KBM-7 (cell line): ENCODE measurements at regions not wholly inside any gene's neighbourhood (a gene's known extent, or its start where the extent isn't known, plus 50 kb on each side); places are given as distances from the start of the nearest gene placed in this dataset.
"Not testable (repeated sequence)": the region's sequence is repeated elsewhere in the genome, so short reads cannot be mapped to it uniquely, and the experiment has no call there.

Experiments
- DNase-seq: peaks from one replicate; pipeline ENCODE4 v3.0.0-alpha.2; 2015
- in situ Hi-C: fragments of 300-500 bp; cut with MboI; formaldehyde crosslinking; loops from 2 replicates; pipeline ENCODE4 v1.14.3; 2020; ENCODE audit warnings: low sequenced_read_pairs, low pct_unique_long_range_greater_than_20kb, mixed read lengths

GRCh38 chr3:165529451-165529850, 307.8 kb downstream of the BCHE start:
- no peak for DNase-seq
- in situ Hi-C loops, result no loop called here

- DNase-seq, result no peak
- in situ Hi-C loops, result no loop called here
Measured at GRCh38 chr3:165526367-165526766, 310.9 kb downstream of the BCHE start.

- in situ Hi-C loops, result no loop called here
- no peak for DNase-seq
Measured at GRCh38 chr3:165523801-165524200, 313.4 kb downstream of the BCHE start.

DNA sequence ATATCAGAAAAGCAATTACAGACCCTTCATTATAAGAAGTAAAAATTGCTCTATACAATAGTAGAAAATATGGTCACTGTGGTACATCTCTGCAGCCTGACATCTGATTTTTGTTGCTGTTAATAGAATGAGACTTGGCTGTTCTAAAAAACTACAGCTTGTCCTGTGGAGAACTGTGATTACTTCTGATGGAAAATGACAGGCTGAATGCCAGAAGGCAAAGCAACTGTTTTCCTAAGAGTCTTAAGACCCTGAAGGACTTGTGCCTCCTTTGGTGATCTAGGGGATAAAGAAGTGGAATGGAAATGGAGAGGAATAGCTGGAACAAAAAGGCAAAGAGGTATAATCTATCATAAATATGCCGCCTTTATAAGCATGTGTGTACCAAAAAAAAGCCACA, 314.8 kb downstream of the BCHE start:
- DNase-seq, result no peak
- in situ Hi-C loops, result no loop called here

DNA sequence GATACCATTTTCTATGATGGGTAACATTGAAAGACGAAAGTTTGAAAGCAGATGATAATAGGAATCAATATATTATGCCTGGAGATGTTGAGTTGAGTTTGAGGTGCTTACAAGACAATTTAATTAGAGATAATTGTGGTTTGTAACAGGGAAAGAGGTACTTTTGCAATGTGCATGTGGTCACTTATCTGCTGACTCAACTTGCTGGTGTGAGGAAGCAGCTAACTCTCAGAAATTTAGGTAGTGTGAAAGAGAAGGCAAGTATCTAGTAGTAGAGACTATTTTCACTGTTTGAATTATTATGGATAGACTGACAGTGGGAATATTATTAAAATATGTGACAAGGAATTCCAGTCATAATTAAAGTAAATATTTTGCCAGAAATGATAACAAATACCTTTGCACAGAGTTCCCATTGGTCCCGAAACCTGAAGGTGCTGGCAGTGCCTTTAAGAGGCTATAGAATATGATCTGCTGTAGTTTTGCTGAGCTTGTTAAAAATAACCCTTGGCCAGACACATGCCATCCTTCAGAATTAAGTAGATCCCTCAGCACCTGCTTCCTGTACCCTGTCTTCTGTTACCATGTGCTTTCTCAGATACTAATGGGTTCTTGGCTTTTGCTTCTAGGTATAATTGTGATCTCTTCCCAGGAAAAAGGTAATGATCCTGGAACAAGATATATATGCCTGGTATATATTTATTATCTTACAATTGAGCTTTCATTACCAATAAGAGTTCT, 315.9 kb downstream of the BCHE start:
- in situ Hi-C loops, result no loop called here
- DNase-seq, result no peak

DNA sequence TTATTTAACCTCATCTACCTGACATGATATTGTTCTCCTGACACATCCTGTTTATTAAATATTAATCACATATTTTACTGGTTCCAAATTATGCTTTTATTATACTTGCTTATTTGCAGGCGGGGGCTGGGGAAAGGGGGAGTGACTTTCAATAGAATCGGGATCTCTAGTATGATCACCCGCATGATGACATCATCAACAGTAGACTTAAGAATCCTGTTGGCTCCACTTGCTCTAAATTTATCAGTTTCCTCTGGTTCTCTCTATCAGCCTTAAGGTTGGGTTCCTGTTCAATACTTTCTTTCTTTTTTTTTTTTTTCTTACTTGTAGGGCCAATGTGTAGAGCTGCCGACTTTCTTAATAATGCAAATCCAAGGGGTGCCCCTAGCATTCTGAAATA, 317.5 kb downstream of the BCHE start:
- no peak for DNase-seq
- in situ Hi-C loops, result no loop called here

GRCh38 chr3:165518346-165518745, 318.9 kb downstream of the BCHE start:
- in situ Hi-C loops, result no loop called here
- DNase-seq, result no peak

DNA sequence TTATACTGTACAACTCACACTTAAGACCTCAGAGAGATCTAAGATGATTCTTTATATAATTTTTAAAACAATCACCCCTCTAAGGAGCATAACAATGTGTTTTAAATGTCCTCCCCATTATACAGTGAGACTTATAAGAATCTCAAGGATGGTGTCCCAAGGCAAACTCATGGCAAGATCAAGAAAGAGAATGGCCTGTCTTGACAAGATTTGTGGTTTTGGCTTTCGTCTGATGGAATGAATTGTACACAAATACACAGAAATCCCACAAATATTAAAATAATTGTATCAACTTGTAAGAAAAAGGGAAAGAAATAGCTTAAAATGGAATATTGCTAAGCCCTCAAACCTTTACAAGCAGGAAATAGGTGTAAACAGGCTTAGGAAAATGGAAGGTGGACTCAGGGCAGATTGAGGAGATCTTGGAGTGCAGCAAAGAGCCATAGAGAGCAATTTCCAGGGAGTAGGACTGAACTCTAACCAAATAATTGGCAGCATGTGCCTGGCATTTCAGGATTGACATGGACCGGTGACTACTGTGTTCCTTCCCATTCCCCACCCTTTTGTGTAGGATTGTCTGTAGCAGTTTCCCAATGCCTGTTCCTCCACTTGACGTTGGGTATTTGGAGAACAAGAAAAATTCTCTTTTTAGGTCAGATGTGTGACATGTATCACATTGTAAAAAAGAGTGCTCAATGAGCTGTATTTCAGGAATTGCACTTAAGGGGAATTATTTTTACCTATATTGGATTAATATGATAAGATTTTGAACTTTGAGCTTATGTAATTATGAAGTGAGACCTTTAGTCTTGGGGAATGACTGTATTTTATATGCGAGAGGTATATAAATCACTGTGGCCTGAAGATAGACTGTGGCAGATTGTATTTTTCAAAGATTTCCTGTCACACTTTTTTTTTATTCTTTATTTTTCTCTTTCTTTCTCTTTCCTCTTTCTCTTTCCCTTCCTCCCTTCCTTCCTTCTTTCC, 317.8 kb upstream of the SLITRK3 start:
- in situ Hi-C loops, result no loop called here
- DNase-seq, result no peak

GRCh38 chr3:165507576-165507975, 311.4 kb upstream of the SLITRK3 start:
- in situ Hi-C loops, result no loop called here
- no peak for DNase-seq

GRCh38 chr3:165507060-165507459, 310.9 kb upstream of the SLITRK3 start:
- in situ Hi-C loops, result no loop called here

DNA sequence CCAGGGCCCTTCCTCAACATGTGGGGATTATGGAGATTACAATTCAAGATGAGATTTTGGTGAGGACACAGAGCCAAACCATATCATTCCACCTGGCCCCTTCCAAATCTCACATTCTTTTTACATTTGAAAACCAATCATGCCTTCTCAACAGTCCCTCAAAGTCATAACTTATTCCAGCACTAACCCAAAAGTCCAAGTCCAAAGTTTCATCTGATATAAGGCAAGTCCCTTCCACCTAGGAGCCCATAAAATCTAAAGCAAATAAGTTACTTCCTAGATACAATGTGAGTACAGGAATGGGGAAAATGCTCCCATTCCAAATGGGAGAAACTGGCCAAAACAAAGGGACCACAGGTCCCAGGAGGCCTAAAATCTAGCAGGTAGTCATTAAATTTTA, 309.5 kb upstream of the SLITRK3 start:
- no peak for DNase-seq
- in situ Hi-C loops, result no loop called here

More at GRCh38 chr3:165507060-165507459, 310.9 kb upstream of the SLITRK3 start:
- DNase-seq, result no peak

- in situ Hi-C loops, result no loop called here
- no peak for DNase-seq
Measured at GRCh38 chr3:165504554-165504953, 308.4 kb upstream of the SLITRK3 start.

DNA sequence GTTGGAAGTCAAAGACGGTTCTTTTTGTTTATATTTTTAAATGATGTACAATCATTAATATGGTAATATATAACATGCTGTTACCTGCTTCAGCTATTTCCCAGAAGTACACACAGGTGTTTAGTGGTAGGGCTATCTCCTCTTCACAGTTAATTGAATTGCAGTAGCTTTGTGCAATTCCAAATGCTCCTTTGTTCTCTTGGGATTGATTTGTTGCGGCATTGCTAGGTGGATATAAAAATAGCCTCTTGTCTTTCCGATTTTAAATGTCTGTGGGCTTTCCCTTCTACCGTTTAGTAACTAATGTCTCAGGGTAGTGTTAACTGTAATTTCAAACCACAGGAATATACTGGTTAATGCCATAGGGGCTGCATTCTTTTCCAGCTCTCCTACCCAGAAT, 307.6 kb upstream of the SLITRK3 start:
- in situ Hi-C loops, result no loop called here
- DNase-seq, result no peak

- no peak for DNase-seq
- in situ Hi-C loops, result no loop called here
Measured at GRCh38 chr3:165503346-165503745, 307.2 kb upstream of the SLITRK3 start.

GRCh38 chr3:165502707-165503106, 306.5 kb upstream of the SLITRK3 start:
- no peak for DNase-seq
- in situ Hi-C loops, result no loop called here

DNA sequence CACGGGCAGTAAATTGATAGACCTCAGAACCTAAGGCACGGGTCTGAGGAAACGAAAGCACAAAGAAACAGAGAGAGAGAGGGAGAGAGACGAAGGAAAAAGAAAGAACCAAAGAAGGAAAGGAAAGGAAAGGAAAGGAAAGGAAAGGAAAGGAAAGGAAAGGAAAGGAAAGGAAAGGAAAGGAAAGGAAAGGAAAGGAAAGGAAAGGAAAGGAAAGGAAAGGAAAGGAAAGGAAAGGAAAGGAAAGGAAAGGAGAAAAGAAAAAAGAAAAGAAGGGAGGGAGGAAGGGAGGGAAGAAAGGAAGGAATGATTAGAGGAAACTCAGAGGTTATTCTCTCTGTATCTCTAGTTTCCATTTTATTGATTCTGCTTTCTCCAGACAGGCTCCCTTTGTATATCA, 302.6 kb upstream of the SLITRK3 start:
- in situ Hi-C loops, DNase-seq: not testable (repeated sequence)

DNA sequence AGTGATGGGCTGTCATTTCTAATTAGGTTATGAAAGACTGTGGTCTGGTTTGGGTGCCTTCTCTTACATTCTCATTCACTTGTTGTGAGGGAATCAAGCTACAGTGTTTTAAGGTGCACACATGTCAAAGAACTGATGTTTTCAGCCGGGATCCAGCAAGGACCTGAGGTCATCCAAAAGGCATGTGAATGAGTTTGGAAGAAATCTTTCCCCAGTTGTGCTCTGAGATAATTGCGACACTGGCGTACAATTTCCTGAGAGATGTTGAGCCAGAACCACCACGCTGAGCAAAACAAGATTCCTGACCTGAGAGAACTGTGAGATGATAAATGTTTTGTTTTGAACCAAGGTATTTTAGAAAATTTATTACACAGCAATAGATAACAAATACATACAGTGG, 295.3 kb upstream of the SLITRK3 start:
- no peak for DNase-seq

DNA sequence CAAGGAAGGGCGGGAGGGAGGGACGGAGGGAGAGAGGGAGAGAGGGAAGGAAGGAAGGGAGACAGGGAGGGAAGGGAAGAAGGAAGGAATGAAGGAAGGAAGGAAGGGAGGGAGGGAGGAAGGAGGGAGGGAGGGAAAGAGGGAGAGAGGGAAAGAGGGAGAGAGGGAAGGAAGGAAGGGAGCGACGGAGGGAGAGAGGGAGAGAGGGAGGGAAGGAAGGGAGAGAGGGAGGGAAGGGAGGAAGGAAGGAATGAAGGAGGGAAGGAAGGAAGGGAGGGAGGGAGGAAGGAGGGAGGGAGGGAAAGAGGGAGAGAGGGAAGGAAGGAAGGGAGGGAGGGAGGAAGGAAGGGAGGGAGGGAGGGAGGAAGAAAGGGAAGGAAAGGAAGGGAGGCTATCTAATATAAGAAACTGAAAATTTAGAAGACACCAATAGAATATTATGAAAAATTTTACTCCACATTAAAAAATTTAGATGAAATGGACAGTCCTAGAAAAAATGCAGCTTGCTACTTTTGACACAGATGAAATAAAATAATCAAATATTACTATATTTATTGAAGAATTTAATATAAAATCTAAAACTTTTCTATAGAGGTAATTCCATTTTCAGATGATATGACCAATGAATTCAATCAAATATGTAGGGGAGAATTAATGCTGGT, 280.3 kb upstream of the SLITRK3 start:
- DNase-seq, result no peak
- in situ Hi-C loops, result no loop called here

More for the DNA sequence above, 295.3 kb upstream of the SLITRK3 start:
- in situ Hi-C loops, result no loop called here

DNA sequence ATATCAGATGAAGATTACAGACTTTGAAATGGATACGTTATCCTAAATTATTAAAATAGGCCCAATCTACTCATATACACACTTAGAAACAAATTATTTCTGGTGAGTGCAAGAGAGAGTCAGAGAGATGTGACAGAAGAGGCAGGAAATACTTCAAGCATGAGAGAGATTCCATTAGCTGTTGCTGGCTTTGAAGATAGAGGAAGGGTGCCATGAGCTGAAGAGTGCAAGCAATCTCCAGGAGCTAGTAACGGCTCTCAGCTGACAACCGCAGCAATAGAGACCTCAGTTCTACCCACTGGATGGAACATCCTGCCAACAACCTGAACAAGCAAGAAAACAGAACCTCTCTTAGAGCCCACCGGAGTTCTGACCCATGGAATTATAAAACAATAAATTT, 270.7 kb upstream of the SLITRK3 start:
- DNase-seq, result no peak
- in situ Hi-C loops, result no loop called here

DNA sequence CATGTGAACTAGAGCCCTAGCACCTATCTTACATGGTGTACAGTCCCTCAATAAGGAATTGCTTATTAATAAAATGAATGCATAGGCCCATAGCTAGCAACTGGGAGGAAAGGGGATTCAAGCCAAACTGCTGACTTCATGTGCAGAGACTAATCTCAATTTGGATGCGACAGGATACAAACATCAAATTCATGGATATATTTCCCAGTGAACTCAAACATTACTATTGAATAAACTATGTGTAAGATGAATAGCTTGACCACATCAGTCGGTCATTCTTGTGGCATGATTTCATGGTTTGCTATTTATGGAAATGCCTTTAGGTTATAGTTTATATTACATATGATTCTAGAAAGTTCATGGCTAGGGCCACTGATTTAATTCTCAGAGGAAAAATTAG, 268.6 kb upstream of the SLITRK3 start:
- no peak for DNase-seq
- in situ Hi-C loops, result no loop called here
